Effector memory CD8-positive, alpha-beta T cell (primary cell): ENCODE measurements at regions not wholly inside any gene's neighbourhood (a gene's known extent, or its start where the extent isn't known, plus 50 kb on each side); places are given as distances from the start of the nearest gene placed in this dataset.

ENCODE experiments used
- ATAC-seq: fragments of 150-1000 bp; cut with Tn5 transposase; replicated peaks from 2 replicates; pipeline ENCODE4 v1.10.0; 2021; ENCODE audit warnings: mild to moderate bottlenecking, moderate library complexity
- DNase-seq, 3 experiments: peaks; one replicate each; pipeline ENCODE4 v3.0.0; 2021
- H3K27ac Mint-ChIP-seq, 2 donors: one replicate each; pipeline ENCODE4 v1.8.0; 2022; ENCODE audit warnings: mild to moderate bottlenecking in 2 of 2, mixed read lengths in 2 of 2, moderate library complexity in 2 of 2
- H3K27me3 Mint-ChIP-seq, 2 donors: one replicate each; pipeline ENCODE4 v1.8.0; 2022; ENCODE audit warnings: mixed read lengths in 2 of 2
- H3K36me3 Mint-ChIP-seq: one replicate; pipeline ENCODE4 v1.8.0; 2022; ENCODE audit warnings: mild to moderate bottlenecking, moderate library complexity, mixed read lengths; ENCODE audit not compliant: insufficient read depth
- H3K4me1 Mint-ChIP-seq, 2 donors: one replicate each; pipeline ENCODE4 v1.8.0; 2022; ENCODE audit warnings: low read depth in 2 of 2, mixed read lengths in 2 of 2
- H3K4me3 Mint-ChIP-seq, 2 donors: one replicate each; pipeline ENCODE4 v1.8.0; 2022; ENCODE audit warnings: mild to moderate bottlenecking in 2 of 2, mixed read lengths in 2 of 2, moderate library complexity in 2 of 2
- H3K9me3 Mint-ChIP-seq, 2 donors: one replicate each; pipeline ENCODE4 v1.8.0; 2022; ENCODE audit warnings: mixed read lengths in 2 of 2

GRCh38 chr22:49036513-49036912 lies 791.2 kb downstream of the BRD1 start:
- DNase-seq (no peak), ATAC-seq (no peak)
- H3K27me3 Mint-ChIP-seq, result peaks cover 6 to 28% of the 10 kb centered on the region in 2 donors
- H3K4me3 Mint-ChIP-seq, result no peak overlapping the region
- no peaks in the 10 kb centered on the region for H3K4me1 Mint-ChIP-seq
- H3K36me3 Mint-ChIP-seq, result peaks cover 2% of the 10 kb centered on the region
- H3K9me3 Mint-ChIP-seq, result no peaks in the 10 kb centered on the region
- H3K27ac Mint-ChIP-seq, result no peak overlapping the region

- Mint-ChIP-seq H3K27me3 (peaks cover 6 to 33% of the 10 kb centered on the region in 2 donors), H3K4me1 (no peaks in the 10 kb centered on the region), H3K36me3 (peaks cover 2% of the 10 kb centered on the region), H3K27ac (no peak overlapping the region), H3K4me3 (no peak overlapping the region), H3K9me3 (no peaks in the 10 kb centered on the region)
- ATAC-seq, result no peak
- DNase-seq, result no peak
These were observed 791.7 kb downstream of the BRD1 start for GRCh38 chr22:49035818-49036457.

DNA sequence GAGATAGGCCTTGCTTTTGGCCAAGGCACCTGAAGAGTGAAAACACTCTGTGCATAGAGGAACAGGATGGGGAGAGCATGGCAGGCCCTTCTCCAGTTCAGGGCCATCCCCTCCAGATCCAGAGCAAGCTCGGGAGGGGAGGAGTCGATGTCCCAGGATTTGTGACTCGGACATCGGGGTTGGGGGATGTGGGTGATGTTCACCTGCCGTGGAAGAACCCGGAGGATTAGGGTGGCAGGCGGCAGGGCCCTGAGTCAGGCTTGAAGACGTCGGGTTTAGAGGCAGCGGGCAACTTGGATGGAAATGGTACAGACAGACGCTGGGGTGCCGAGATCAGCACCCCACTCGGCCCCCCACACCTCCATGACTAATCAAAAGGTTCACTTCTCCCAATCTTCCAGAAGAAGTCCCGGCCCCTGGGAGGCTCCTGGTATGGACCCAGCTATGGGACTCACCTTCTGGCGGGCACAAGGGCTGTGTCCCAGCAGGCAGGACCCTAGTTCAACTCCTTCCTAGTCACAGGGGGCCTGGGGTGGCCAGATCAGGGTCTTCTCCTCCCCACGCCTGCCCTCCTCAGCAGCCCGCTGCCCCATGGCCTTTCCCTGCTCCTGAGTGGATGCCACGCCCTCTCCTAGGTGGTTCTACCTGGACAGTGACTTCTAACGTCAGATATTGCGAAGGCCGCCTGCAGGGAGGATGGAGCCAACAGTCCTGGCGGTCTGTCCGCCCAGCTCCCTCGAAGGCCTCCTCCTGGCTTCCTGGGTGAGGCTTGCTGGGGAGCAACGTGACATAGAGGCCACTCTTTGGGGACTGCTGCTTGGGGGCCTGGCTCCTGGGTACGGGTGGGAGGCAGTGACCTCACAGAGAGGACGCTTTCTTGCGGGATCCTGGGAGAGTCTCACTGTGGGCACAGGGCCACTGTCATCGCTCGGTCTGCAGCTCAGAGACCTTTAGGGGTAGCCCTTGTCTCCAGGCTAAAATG lies 792.5 kb downstream of the BRD1 start:
- peak overlapping the region in 1 of 2 donors; percentile 26 for H3K27ac Mint-ChIP-seq
- no peaks in the 10 kb centered on the region for H3K4me1 Mint-ChIP-seq
- H3K27me3 Mint-ChIP-seq, result peaks cover 6 to 36% of the 10 kb centered on the region in 2 donors
- DNase-seq (no peak), ATAC-seq (no peak)
- H3K9me3 Mint-ChIP-seq, result no peaks in the 10 kb centered on the region
- H3K36me3 Mint-ChIP-seq, result peaks cover 2% of the 10 kb centered on the region
- H3K4me3 Mint-ChIP-seq, result no peak overlapping the region

- H3K27me3 Mint-ChIP-seq, result peaks cover 6 to 40% of the 10 kb centered on the region in 2 donors
- no peak overlapping the region for H3K27ac Mint-ChIP-seq
- ATAC-seq, result no peak
These were observed 794.1 kb downstream of the BRD1 start for GRCh38 chr22:49033616-49034015.

GRCh38 chr22:49032821-49033220 lies 794.9 kb downstream of the BRD1 start:
- Mint-ChIP-seq H3K9me3 (no peaks in the 10 kb centered on the region), H3K4me1 (no peaks in the 10 kb centered on the region), H3K36me3 (no peaks in the 10 kb centered on the region), H3K4me3 (no peak overlapping the region), H3K27me3 (peaks cover 7 to 48% of the 10 kb centered on the region in 2 donors), H3K27ac (no peak overlapping the region)
- ATAC-seq (no peak), DNase-seq (no peak)

More at GRCh38 chr22:49033616-49034015, 794.1 kb downstream of the BRD1 start:
- no peaks in the 10 kb centered on the region for H3K4me1 Mint-ChIP-seq
- H3K4me3 Mint-ChIP-seq, result no peak overlapping the region
- H3K9me3 Mint-ChIP-seq, result no peaks in the 10 kb centered on the region
- DNase-seq, result no peak
- no peaks in the 10 kb centered on the region for H3K36me3 Mint-ChIP-seq

- Mint-ChIP-seq H3K9me3 (no peaks in the 10 kb centered on the region), H3K27ac (no peak overlapping the region), H3K27me3 (peaks cover 14 to 58% of the 10 kb centered on the region in 2 donors), H3K36me3 (no peaks in the 10 kb centered on the region), H3K4me3 (no peak overlapping the region), H3K4me1 (peaks cover 0 to 4% of the 10 kb centered on the region in 2 donors)
- no peak for DNase-seq
- no peak for ATAC-seq
These were observed 795.8 kb downstream of the BRD1 start for GRCh38 chr22:49031746-49032330.

- Mint-ChIP-seq H3K4me1 (peaks cover 0 to 4% of the 10 kb centered on the region in 2 donors), H3K27me3 (peaks cover 14 to 70% of the 10 kb centered on the region in 2 donors), H3K27ac (no peak overlapping the region), H3K36me3 (no peaks in the 10 kb centered on the region), H3K4me3 (no peak overlapping the region), H3K9me3 (no peaks in the 10 kb centered on the region)
- DNase-seq, result no peak
- no peak for ATAC-seq
These were observed 799.6 kb downstream of the BRD1 start for GRCh38 chr22:49028111-49028510.

- Mint-ChIP-seq H3K27me3 (peaks cover 14 to 70% of the 10 kb centered on the region in 2 donors), H3K27ac (peak overlapping the region in 1 of 2 donors; percentile 13), H3K4me1 (peaks cover 0 to 4% of the 10 kb centered on the region in 2 donors), H3K9me3 (no peaks in the 10 kb centered on the region), H3K36me3 (no peaks in the 10 kb centered on the region), H3K4me3 (no peak overlapping the region)
- no peak for DNase-seq
- ATAC-seq, result no peak
These were observed 800.4 kb downstream of the BRD1 start for GRCh38 chr22:49027368-49027670.

DNA sequence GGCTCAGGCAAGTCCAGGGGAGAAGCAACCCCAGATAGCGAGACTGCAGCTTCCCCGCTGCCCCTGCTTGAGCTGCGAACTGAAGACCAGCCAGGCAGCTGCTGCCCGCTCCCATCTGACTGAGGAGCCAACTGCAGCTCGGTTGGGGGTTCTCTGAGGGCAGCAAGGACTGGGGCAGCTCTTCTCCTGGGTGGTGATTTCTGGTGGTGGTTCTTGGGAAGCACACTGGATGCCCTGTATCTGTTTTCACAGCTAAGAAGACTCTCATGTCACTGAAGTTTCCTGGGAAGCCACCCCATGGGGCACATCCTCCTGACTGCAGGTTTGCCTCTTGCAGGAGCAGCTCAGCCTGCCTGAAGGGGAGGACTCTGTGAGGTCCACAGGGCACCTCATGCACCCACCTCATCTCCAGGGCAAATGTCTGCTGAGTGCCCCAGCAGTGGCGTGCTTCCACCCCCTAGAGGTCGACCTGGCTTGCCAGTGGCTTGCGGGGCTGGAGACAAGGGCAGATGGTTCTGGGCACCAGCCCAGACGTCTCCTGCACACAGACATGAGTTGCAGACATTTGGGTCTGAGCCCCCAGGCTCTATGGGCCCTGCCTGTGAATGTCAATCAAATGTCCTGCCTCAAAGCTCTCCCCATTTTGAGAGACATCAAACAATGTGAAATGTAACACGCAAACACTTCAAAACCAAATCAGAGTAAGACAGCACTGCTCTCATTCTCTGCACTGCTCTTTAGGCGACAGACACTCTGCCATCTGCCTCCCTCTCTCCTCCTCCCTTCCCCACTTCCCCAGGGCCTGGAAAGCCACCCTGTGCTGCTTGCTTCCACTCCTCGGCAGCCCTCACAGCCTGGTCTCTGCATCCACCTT lies 800.9 kb downstream of the BRD1 start:
- Mint-ChIP-seq H3K9me3 (no peaks in the 10 kb centered on the region), H3K27me3 (peaks cover 10 to 70% of the 10 kb centered on the region in 2 donors), H3K4me1 (peaks cover 0 to 4% of the 10 kb centered on the region in 2 donors), H3K4me3 (no peak overlapping the region), H3K36me3 (no peaks in the 10 kb centered on the region), H3K27ac (peak overlapping the region in 1 of 2 donors; percentile 13)
- DNase-seq (no peak), ATAC-seq (no peak)

GRCh38 chr22:49025791-49026493 lies 801.7 kb downstream of the BRD1 start:
- H3K27ac Mint-ChIP-seq, result no peak overlapping the region
- no peak for DNase-seq
- ATAC-seq, result no peak
- no peaks in the 10 kb centered on the region for H3K9me3 Mint-ChIP-seq
- no peaks in the 10 kb centered on the region for H3K36me3 Mint-ChIP-seq
- H3K4me1 Mint-ChIP-seq, result peaks cover 0 to 4% of the 10 kb centered on the region in 2 donors
- peaks cover 8 to 62% of the 10 kb centered on the region in 2 donors for H3K27me3 Mint-ChIP-seq
- no peak overlapping the region for H3K4me3 Mint-ChIP-seq

DNA sequence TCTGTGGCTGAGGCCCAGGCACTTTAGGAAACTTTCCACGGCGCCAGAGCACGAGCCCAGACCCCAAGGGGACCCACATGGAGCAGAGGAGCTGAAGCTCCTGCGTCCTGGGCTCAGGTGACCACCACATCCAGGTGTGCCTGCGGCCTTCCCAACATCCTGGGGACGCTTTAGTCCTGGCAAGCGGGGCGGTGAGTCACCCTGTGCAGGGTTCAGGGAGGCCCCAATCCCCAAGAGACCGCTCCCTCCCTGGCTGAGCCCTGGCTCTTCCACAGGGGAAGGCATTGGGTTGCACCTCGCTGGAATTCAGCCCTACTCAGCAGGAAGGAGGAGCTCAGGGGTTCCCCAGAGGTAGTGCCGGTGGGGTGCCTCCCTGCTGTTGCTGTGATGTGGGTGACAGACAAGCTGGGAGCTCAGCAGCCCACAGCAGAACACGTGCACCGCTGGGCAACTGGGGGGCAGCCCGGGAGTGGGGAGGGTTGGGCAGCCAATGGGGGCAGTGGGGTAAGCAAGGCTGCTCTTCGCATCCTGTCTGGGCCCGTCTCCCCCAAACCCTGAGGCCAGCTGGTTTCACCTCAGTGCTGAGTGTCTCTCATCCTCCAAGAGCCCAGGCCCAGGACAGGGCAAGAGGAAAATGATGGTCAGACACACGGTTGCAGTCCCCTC lies 802.8 kb downstream of the BRD1 start:
- Mint-ChIP-seq H3K36me3 (no peaks in the 10 kb centered on the region), H3K4me3 (no peak overlapping the region), H3K9me3 (no peaks in the 10 kb centered on the region), H3K27ac (no peak overlapping the region), H3K27me3 (peaks cover 8 to 60% of the 10 kb centered on the region in 2 donors), H3K4me1 (peaks cover 0 to 4% of the 10 kb centered on the region in 2 donors)
- ATAC-seq (no peak), DNase-seq (no peak)
